ENCODE measurements at regions not wholly inside any gene's neighbourhood (a gene's known extent, or its start where the extent isn't known, plus 50 kb on each side); places are given as distances from the start of the nearest gene placed in this dataset.

GRCh38 chr6:113645576-113645970 lies 211.6 kb upstream of the MARCKS start:
- Histone ChIP-seq H3K9me3 (no peaks in the 10 kb centered on the region), H3K27me3 (no peaks in the 10 kb centered on the region), H3K4me1 (peaks cover 14% of the 10 kb centered on the region), H3K36me3 (no peaks in the 10 kb centered on the region), H3K4me3 (ENCODE audit: low read depth, low read length) (no peak overlapping the region)
- no peak for DNase-seq
- TF ChIP-seq, protein P1, sequence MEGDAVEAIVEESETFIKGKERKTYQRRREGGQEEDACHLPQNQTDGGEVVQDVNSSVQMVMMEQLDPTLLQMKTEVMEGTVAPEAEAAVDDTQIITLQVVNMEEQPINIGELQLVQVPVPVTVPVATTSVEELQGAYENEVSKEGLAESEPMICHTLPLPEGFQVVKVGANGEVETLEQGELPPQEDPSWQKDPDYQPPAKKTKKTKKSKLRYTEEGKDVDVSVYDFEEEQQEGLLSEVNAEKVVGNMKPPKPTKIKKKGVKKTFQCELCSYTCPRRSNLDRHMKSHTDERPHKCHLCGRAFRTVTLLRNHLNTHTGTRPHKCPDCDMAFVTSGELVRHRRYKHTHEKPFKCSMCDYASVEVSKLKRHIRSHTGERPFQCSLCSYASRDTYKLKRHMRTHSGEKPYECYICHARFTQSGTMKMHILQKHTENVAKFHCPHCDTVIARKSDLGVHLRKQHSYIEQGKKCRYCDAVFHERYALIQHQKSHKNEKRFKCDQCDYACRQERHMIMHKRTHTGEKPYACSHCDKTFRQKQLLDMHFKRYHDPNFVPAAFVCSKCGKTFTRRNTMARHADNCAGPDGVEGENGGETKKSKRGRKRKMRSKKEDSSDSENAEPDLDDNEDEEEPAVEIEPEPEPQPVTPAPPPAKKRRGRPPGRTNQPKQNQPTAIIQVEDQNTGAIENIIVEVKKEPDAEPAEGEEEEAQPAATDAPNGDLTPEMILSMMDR (IDR thresholded peaks at IDR 0.05; ENCODE audit: low read depth, low read length): no peak

GRCh38 chr6:113645986-113646385 lies 211.2 kb upstream of the MARCKS start:
- Histone ChIP-seq H3K36me3 (no peaks in the 10 kb centered on the region), H3K4me3 (ENCODE audit: low read depth, low read length) (no peak overlapping the region), H3K9me3 (no peaks in the 10 kb centered on the region), H3K27me3 (no peaks in the 10 kb centered on the region), H3K4me1 (peaks cover 14% of the 10 kb centered on the region)
- TF ChIP-seq, protein P1 (IDR thresholded peaks at IDR 0.05; ENCODE audit: low read depth, low read length): no peak
- DNase-seq: no peak

- TF ChIP-seq, protein P1 (IDR thresholded peaks at IDR 0.05; ENCODE audit: low read depth, low read length): no peak
- DNase-seq: no peak
- H3K4me1 ChIP-seq: peaks cover 14% of the 10 kb centered on the region
Observed at GRCh38 chr6:113646701-113647100, 210.4 kb upstream of the MARCKS start.

GRCh38 chr6:113647143-113647889 lies 209.8 kb upstream of the MARCKS start:
- Histone ChIP-seq H3K4me1 (peaks cover 14% of the 10 kb centered on the region), H3K36me3 (no peaks in the 10 kb centered on the region)
- no peak for DNase-seq

More at GRCh38 chr6:113646701-113647100, 210.4 kb upstream of the MARCKS start:
- H3K27me3 ChIP-seq: no peaks in the 10 kb centered on the region
- no peak overlapping the region for H3K4me3 ChIP-seq (ENCODE audit: low read depth, low read length)
- no peaks in the 10 kb centered on the region for H3K36me3 ChIP-seq
- H3K9me3 ChIP-seq: no peaks in the 10 kb centered on the region

DNA sequence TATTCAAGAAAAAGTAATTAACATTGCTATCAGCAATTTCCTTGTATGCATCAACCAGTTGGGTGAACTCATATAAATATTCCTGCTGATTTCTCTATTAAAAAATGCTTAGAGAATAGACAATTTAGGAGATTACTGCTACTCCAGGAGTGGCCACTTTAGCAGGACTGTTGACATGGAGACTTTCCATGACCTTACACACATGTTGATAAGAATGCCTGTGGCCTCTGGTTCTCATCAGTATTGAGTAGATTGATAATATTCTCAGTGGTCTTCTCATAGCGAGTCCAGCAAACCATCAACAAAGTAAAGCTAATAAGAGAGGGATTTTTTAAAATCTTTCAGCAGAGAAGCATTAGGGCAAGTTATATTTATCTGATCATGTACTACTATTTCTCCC lies 208.4 kb upstream of the MARCKS start:
- Histone ChIP-seq H3K27me3 (no peaks in the 10 kb centered on the region), H3K4me3 (ENCODE audit: low read depth, low read length) (no peak overlapping the region), H3K4me1 (peaks cover under 1% of the 10 kb centered on the region; the same call in 1 of the 2 replicates), H3K36me3 (no peaks in the 10 kb centered on the region), H3K9me3 (no peaks in the 10 kb centered on the region)
- TF ChIP-seq, protein P1 (IDR thresholded peaks at IDR 0.05; ENCODE audit: low read depth, low read length): no peak
- no peak for DNase-seq

More at GRCh38 chr6:113647143-113647889, 209.8 kb upstream of the MARCKS start:
- H3K27me3 ChIP-seq: no peaks in the 10 kb centered on the region
- H3K4me3 ChIP-seq (ENCODE audit: low read depth, low read length): no peak overlapping the region
- TF ChIP-seq, protein P1 (IDR thresholded peaks at IDR 0.05; ENCODE audit: low read depth, low read length): no peak
- H3K9me3 ChIP-seq: no peaks in the 10 kb centered on the region

DNA sequence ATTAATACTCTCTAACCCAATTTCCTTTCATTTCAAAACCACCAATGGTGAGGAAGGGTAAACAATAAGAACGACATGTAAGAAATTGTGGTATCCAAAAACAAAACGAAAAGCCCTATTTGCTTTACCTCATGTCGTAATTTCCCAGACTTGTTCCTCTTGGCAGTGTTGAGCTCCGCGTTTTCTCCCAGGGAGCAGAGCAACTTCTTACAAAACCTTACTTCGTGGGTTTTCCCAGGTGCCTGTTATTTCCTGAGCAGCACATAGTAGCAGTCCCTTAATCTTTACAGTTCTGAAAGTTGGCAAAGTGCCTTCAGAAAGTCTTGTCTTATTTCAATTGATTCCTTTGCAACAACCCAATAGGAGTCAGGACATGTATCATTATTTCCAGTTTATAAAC lies 207.9 kb upstream of the MARCKS start:
- DNase-seq: no peak
- H3K4me3 ChIP-seq (ENCODE audit: low read depth, low read length): no peak overlapping the region
- no peaks in the 10 kb centered on the region for H3K4me1 ChIP-seq
- no peaks in the 10 kb centered on the region for H3K27me3 ChIP-seq
- H3K36me3 ChIP-seq: no peaks in the 10 kb centered on the region
- TF ChIP-seq, protein P1 (IDR thresholded peaks at IDR 0.05; ENCODE audit: low read depth, low read length): no peak
- no peaks in the 10 kb centered on the region for H3K9me3 ChIP-seq
